Fibroblast of skin of left biceps (primary cell): ENCODE measurements at regions not wholly inside any gene's neighbourhood (a gene's known extent, or its start where the extent isn't known, plus 50 kb on each side); places are given as distances from the start of the nearest gene placed in this dataset.

Source experiments
- DNase-seq, 2 experiments: peaks; one replicate each; pipeline ENCODE4 v3.0.0-alpha.2; 2013; ENCODE audit warnings: low read depth in 2 of 2

GRCh38 chr7:106484562-106484961 is 176.4 kb downstream of the CCDC71L start:
- no peak for DNase-seq

DNA sequence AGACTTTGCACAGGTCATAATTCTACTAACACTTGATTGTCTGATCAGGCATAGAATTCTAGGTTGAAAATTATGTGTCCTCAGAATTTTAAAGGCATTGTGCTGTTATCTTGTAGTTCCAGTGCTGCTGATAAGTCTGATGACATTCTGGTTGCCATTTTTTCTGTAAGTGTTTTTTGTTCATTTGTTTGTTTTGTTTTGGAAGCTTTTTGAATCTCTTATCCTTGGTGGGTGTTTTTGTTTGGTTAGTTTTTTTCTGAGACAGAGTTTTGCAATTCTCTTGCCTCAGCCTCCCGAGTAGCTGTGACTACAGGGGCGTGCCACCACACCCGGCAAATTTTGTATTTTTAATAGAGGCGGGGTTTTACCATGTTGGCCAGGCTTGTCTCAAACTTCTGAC is 178.9 kb downstream of the CCDC71L start:
- no peak for DNase-seq

- no peak for DNase-seq
These were observed 180.3 kb downstream of the CCDC71L start for GRCh38 chr7:106480616-106481031.

DNA sequence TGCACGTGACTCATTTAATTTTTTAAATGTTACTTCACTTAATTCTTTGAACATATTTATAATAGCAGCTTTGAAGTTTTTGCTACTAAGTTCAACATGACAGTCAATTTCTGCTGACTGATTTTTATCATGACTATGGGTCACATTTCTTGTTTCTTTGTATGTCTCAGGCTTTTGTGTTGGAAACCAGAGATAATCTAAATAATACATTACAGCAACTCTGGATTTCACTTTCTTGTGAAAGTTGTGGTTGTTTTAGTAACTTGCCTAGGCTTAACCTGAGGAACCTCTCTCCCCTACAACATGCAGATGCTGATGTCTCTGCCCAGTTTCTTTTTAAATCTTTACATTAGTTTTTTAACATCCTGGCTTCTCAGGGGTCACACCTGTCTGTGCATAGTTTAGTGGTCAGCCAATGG is 180.8 kb downstream of the CCDC71L start:
- DNase-seq, result no peak

GRCh38 chr7:106476751-106477150 is 184.2 kb downstream of the CCDC71L start:
- no peak for DNase-seq

DNA sequence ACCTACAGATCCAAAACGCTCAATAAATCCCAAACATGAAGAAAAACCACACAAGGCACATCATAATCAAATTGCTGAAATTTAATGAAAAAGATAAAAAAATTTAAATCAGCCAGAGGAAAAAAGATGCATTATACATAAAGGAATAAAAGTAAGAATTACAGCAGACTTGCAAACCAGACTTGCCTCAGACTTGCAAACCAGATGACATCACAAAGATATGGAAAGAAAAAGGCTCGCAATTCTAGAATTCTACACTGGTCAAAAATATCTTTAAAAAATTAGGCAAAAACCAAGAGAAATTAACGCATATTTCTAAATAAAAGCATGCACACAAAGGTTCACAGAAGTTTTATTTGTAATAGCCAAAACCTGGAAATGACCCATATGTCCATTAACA is 188.0 kb upstream of the NAMPT start:
- DNase-seq, result no peak

- DNase-seq, result no peak
These were observed 187.1 kb upstream of the NAMPT start for GRCh38 chr7:106471686-106472440.

GRCh38 chr7:106471021-106471420 is 186.2 kb upstream of the NAMPT start:
- DNase-seq, result no peak

- DNase-seq, result no peak
These were observed 182.1 kb upstream of the NAMPT start for GRCh38 chr7:106466867-106467266.

- no peak for DNase-seq
These were observed 181.1 kb upstream of the NAMPT start for GRCh38 chr7:106465704-106466468.

- no peak for DNase-seq
These were observed 179.9 kb upstream of the NAMPT start for GRCh38 chr7:106464651-106465050.

DNA sequence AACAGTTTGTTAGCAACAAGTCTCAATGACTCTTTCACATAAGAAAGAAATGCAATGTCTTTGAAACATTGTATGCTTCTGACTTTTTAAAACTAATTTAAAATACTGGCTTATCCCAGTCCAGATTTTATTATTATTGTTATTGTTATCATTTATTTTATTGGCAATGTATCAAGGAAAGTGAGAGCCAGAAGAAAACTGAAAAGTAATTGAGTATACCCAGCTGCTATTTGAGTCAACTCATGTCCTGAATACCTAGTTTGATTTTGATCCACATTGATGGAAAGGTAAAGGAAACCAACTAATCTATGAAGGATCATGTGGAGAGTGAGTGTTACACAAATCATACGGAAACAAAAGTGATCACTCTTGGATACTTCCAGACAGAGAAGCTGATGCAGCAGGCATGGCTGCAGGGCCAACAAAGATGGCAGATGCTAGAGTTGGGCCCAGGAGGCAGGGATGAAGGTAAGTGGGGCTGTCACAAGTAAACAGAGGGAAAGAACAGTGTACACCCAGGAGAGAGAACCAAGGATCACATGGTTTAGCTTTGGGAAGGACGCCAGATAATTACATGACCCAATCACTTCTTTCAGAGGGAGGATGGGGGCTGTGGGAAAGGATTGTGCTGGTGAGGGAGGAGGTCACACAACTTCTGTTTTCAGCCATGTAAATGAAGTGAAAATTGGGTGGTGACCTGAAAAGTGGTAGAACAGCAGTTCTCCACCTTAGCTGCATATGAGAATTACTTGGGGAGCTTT is 179.2 kb upstream of the NAMPT start:
- DNase-seq, result no peak

GRCh38 chr7:106462914-106463482 is 178.2 kb upstream of the NAMPT start:
- DNase-seq, result no peak

GRCh38 chr7:106462365-106462859 is 177.6 kb upstream of the NAMPT start:
- DNase-seq, result no peak

DNA sequence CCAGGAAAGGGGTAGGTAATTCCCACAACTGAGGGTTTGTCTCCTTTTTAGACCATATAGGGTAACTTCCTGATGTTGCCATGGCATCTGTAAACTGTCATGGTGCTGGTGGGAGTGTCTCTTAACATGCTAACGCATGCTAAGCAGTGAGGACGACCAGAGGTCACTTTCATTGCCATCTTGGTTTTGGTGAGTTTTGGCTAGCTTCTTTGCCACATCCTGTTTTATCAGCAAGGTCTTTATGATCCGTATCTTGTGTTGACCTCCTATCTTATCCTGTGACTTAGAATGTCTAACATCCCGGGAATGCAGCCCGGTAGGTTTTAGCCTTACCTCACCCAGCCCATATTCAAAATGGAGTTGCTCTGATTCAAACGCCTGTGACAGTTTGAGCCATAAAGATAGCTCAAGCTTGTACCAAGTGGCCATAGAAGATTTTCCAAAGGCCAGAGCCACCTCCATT is 176.0 kb upstream of the NAMPT start:
- no peak for DNase-seq

- no peak for DNase-seq
These were observed 174.8 kb upstream of the NAMPT start for GRCh38 chr7:106459397-106460072.

- no peak for DNase-seq
These were observed 172.9 kb upstream of the NAMPT start for GRCh38 chr7:106457678-106458077.

- DNase-seq, result no peak
These were observed 171.5 kb upstream of the NAMPT start for GRCh38 chr7:106456329-106456728.

DNA sequence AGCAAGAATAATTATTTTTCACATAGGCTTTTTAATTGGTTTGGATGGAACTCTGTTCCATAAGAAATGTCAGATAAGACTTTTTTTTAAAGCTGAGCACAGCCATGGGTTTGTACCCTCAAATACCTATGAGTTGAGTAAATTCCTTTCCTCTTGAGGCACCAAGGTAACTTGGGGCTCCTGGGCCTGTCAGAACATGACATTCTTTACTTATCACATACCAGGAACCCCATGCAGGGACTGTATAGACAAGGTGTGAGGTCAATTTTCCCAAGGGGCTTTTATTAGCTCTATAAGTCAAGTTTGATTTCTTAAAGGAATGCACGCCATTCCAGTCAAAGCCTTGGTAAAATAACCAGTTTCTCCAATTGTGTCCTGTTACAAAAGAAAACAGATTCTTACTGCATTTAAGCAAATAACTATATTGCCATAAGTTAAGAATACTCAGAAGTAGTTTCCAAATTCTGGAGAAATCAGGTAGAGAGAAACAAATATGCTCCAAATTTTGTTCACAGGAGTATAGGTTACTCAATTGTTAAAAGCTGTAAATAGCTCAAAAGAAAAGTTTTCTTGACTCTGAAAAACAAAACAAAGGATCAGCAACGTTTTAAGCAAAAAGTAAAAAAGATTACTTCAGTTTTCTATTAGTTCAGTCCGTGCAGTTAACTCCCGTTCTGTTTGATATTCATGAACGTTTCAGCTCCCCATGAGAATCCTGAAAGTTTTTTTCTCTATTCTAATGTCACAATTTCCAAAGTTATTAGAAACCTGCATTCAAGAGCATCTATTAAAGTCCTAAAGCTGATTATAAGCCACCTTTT is 167.5 kb upstream of the NAMPT start:
- no peak for DNase-seq

- DNase-seq, result no peak
These were observed 166.4 kb upstream of the NAMPT start for GRCh38 chr7:106451171-106451570.
